ENCODE measurements at regions not wholly inside any gene's neighbourhood (a gene's known extent, or its start where the extent isn't known, plus 50 kb on each side); places are given as distances from the start of the nearest gene placed in this dataset.

DNA sequence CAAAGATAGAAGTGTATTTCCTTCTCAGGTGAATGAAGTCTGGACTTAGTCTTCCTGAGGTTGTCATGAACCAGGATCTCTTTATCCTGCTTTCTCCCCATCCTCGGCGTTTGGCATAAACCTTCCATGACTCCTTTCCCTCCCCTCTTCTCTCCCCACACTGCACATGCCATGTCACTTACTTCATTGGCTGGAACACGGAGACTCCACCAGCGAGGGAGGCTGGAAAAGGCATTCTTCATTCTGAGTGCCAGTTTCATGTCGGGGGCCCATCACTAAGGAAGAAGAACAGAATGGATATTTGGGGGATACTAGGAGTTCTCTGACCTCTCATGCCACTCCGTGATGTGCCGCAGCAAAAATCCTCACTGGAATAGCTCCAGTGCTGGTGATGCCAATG, 105.6 kb downstream of the VCPKMT start:
- TF ChIP-seq, protein P1, sequence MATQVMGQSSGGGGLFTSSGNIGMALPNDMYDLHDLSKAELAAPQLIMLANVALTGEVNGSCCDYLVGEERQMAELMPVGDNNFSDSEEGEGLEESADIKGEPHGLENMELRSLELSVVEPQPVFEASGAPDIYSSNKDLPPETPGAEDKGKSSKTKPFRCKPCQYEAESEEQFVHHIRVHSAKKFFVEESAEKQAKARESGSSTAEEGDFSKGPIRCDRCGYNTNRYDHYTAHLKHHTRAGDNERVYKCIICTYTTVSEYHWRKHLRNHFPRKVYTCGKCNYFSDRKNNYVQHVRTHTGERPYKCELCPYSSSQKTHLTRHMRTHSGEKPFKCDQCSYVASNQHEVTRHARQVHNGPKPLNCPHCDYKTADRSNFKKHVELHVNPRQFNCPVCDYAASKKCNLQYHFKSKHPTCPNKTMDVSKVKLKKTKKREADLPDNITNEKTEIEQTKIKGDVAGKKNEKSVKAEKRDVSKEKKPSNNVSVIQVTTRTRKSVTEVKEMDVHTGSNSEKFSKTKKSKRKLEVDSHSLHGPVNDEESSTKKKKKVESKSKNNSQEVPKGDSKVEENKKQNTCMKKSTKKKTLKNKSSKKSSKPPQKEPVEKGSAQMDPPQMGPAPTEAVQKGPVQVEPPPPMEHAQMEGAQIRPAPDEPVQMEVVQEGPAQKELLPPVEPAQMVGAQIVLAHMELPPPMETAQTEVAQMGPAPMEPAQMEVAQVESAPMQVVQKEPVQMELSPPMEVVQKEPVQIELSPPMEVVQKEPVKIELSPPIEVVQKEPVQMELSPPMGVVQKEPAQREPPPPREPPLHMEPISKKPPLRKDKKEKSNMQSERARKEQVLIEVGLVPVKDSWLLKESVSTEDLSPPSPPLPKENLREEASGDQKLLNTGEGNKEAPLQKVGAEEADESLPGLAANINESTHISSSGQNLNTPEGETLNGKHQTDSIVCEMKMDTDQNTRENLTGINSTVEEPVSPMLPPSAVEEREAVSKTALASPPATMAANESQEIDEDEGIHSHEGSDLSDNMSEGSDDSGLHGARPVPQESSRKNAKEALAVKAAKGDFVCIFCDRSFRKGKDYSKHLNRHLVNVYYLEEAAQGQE (IDR thresholded peaks at IDR 0.05; ENCODE audit: insufficient read depth in 1 of 2, low read depth in 2 of 2, low read length in 2 of 2), result no peak
- TF ChIP-seq TAF1 (IDR thresholded peaks at IDR 0.05; ENCODE audit: borderline replicate concordance, insufficient read depth, low read length) (no peak), POLR2AphosphoS5 (IDR thresholded peaks at IDR 0.05; ENCODE audit: low read depth, low read length) (no peak)

All from PFSK-1 (cell line).